GM04504 (cell line): ENCODE measurements at regions not wholly inside any gene's neighbourhood (a gene's known extent, or its start where the extent isn't known, plus 50 kb on each side); places are given as distances from the start of the nearest gene placed in this dataset.

ENCODE experiments used
- DNase-seq: peaks from one replicate; pipeline ENCODE4 v3.0.0-alpha.2; 2012; ENCODE audit warnings: low read depth

DNA sequence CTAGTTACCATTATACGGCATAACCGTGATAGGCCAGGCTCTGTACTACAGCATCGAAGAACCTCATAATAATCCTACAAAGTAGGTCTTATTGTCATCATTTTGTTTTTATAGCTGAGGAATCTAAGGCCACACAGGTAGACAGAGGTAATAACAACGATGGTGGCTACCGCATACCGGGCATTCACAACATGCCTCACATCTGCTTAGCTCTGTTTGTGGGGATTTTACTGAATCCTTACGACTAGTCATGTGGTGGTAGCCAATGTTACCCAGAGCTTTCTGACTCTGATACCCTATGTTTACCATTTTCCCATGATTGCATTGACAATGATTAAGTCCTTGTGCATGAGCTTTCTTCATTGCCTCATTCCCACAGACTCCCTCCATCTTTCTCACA, 269.4 kb downstream of the TCF7L2 start:
- DNase-seq, result no peak

DNA sequence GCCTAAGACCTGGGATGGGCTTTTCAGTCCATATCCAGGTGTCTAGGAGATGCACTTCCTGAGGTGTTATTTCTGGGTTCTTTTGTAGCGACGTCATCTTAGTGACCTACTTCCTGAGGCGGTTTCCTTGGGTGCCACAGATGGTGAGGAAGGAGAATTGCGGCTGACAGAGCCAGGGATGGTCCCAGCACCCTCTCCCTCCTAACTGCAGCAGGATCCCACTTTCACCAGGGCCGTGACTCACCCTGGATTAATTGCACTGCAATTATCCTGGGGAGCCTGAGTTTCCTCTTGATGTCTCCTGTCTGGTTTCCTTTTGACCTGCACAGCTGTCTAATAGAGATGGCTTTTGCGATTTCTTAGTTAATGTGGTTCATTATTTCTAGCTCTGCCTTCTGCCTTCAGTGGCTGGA, 271.7 kb downstream of the TCF7L2 start:
- DNase-seq, result no peak

DNA sequence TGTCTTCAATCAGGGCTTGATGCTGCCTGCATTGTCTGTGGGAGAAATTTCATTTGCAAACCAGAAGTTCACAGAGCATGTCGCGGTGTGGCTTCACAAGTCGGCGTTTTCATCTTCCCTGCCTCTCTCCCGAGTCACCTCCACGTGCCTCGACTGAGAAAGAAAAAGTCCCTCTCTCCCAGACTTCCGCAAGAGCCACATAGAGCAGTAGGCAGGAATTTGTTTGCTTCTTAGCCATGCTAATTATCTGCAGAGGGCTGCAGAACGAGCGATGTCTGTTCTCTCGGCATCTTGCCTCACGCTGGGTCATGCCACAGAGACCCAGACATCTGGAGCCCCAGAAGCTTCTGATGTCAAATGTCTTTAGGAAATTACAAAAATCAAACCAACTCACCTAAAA, 272.2 kb downstream of the TCF7L2 start:
- DNase-seq, result no peak

DNA sequence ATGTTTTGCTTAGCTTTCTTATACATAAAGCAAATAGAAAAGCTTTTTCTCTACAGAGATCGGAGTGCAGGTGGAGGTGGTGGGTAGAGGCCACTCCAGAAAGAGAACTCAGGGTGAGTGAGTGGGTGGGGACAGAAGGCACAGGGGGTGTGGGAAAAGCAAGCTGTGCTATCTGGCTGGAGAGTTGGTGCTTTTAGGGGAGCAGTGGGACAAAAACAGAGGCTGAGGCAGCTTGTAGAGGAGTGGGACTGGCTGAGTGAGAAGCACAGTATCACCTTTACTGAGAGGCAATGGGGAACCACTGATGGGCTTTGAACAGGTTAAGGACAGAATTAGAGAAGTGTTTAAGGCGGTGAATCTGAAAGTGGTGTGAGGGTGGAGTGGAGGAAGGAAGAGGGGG, 275.3 kb downstream of the TCF7L2 start:
- no peak for DNase-seq

DNA sequence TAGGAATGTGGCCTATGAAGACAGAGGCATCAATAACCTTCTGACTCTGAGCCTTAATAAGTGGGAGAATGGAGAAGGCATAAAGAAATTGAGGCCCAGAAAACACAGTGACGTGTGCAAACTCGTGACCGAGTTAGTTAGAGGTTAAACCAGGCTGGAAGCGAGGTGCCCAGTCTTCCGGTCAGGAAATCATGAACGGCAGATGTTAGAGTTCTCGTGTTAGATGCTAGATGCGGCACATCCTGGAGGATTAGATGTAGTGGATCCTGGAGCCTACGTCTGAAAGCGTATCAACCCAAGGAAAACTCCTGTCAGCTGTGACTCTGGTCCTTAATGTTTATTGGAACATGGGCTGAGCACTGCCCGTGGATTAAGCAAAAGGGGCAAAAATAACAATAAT, 275.9 kb downstream of the TCF7L2 start:
- DNase-seq, result no peak

DNA sequence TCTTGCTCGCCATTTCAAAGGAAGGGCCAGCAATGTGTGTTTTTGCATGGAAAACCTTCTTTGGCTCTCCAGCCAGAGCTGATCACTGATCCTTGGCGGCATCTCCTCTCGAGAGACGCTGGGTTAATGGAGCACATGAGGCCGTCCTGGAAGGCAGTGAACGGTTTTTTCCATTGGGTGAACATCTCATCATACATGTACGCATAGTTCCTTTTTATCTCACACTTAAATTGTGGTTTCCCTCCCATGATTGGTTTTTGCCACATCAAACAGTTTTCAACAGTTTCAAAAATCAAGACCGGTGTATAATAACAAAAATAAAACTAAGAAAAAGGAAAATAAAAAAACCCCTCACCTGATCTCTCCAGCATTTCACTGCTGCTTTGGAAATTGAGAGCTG, 276.4 kb downstream of the TCF7L2 start:
- DNase-seq, result no peak

DNA sequence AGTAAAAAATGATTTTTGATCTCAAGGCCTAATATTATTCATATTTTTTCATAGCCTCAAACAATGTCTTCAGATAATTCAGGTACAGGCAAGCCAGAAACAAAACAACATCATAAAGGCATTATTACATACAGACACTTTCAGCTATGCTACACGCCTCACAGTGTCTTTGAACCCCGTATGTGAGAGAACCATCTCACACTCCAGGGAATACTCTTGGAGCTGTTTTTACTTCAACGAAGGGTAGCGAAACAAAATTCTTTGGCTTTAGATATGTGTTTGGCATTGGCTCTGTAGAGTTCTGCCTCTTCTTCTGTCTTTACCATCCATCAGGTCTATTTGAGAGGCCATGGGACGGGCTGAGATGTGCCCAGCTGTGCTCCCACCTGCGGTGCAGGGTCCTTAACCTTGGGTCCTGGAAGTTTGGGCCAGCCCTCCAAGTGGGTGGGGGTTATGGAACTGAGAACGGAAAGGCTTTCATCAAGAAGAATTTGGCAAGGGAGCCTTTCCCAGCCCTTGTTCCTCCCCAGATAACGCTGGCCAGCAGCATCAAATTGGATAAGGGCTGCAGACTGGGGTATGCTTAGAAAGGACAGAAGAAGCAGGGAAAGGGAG, 276.9 kb downstream of the TCF7L2 start:
- DNase-seq, result no peak

DNA sequence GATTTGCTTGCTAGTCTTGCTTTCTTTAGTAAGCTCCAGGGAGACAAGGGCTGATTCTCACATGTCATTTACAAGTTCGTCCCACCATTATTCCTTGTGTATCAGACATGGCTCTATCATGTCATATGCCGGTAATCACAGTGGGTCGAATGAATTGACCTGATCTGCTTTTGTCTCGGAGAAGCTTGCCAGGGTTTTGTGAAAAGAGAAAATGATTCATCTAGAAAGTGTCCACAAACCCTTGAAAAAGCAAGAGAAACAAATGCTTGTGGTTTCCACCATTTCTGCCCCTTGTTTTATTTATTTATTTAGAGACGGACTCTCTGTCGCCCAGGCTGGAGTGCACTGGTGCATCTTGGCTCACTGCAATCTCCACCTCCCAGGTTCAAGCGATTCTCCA, 278.5 kb downstream of the TCF7L2 start:
- peak; percentile 51 for DNase-seq

DNA sequence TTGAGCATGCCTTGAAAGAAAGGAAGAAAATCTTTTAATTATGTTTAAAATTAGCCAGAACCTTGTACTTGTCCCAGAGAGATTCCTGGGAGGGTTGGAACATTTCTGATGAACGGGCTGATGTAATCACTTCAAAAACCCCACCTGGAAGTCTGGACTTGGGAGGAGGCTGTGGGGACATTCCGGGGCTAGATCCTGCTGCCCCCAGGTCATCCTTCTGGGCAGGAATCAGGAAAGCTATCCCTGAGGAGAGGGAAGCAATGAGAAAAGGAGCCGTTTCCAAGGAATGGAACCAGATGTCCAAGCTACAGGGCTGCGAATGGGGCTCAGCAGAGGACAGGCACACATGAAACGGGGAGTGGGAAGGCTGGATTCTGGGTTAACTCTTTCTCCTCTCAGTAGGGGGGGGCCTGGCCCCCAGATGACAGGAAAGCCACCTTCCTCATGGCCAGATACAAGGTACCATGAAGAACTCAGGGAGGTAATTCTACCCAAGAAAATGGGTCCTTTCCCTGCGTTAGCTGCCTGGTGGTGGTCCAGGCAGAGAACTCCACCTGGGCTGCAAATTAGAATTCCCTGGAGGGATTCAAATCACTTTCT, 280.1 kb downstream of the TCF7L2 start:
- no peak for DNase-seq

DNA sequence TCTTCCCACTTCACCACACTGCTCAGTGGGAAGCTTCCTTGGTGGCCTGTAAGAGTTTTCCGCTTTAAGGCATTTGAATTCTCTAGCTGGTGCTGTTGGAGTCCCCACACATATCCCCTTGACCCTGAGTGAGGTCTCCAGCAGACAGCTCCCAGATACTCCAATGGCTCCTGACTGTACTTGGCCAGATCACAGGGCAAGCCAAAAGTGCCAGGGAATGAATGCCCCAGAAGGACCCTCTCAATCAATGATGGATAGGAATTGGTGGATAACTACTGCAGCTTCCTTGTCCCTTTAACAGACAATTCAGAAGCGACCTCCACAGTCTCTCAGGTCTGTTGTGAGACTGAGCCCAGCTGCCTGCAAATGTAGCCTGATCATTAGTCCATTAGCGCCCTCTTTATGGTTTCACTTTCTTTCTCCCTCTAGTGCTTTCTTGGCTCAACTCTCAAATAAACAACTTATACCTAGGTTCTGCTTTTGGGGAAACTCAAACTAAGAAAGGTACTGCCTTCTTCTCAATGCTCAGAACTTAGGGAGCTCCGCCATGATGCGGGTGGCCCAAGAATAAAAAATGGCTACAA, 283.0 kb downstream of the TCF7L2 start:
- no peak for DNase-seq

DNA sequence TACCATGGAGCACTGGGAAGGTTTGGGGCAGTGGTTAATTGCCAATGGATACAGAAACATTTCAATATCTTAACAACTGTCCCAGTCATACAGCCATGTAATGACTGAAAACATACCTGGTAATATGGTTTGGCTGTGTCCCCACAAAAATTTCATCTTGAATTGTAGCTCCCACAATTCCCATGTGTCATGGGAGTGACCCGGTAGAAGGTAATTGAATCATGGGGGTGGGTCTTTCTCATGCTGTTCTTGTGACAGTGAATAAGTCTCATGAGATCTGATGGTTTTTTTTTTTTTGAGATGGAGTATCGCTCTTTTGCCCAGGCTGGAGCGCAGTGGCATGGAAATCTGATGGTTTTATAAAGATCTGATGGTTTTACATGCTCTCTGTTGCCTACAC, 284.4 kb downstream of the TCF7L2 start:
- DNase-seq, result no peak

DNA sequence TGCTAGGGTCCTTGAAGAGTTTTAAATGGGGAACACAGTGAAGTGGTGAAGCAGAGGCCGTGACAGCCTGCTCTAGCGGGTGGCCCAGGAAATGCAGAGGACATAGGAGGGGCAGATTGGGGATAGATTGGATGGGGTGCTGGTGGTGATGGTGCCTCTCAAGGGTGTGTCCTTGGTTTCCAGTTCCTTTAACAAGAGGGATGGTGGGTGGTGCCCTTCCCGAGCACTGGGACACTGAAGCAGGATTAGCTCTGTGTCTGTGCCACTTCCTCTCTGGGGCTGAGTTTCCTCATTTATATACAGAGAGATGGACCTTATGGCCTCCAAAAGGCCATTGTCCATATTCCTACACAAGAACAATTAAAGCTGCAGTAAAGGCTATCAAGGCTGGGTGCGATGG, 285.5 kb downstream of the TCF7L2 start:
- DNase-seq, result no peak

DNA sequence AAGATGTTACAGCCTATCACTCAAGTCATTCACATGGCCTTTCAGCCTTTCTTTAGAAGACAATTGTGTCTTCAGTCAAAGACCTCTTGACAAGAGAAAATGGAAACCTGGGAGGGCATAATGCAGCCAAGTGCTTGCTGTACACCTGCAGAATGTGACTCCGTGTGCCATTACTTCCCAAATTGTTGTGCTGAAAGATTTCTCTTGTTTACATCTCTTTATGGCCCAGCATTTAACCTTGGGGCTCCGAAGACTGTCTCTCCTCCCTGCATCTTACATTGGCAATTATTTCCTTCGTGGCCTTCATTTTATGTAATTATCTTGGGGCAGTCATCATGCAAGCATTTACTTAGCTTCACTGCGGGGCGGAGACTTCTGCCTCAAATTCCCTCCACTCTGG, 287.0 kb downstream of the TCF7L2 start:
- no peak for DNase-seq

DNA sequence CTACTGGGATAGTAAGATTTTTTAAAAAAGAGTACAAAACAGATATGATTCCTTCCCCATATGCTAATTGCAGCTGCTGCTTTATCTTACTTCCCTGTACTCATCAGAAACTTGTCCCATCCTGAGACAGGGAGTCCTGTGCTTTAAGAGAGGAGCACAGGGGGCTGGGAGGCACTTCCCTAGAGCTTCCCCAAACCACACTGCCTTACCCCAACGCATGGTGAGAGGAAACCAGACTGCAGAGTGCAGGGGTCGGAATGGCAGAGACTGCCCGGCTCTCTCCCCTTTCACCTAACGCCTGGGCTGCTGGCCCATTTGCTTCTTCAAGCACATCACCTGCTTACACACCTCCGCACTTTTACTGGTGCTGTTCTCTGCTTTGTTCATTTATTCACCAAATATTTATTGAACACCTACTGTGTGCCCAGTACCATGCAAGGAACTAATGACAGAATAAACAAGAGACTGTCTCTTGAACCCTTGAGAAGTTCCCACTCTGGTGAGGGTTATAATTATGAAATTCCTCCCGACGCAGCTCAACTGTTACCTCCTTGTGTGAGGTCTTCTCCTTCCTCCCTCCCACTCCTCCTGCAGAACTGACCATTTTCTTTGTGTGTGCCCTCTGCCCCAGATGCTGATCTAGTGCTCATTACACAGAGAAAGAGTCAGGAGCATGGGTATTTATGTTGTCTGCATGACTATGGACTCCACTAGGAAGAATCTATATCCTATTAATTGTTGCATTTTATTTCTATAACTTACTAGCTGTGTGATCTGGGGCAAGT, 289.7 kb downstream of the TCF7L2 start:
- no peak for DNase-seq

DNA sequence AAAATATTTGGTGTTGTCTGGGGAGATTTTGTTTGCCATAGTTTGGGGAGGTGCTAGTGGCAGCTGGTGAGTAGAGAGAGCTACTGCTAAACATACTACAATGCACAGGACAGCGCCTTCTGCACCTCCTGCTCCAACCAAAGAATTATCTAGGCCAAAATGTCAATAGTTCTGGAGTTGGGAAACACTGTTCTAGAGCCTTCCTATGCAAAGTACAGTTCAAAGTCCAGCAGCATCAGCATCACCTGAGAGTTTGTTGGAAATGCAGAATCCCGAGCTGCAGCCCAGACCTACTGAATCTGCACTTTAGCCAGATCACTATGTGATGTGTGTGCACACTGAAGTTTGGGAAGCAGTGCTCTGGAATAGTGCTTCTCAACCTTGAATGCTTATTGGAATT, 290.7 kb downstream of the TCF7L2 start:
- no peak for DNase-seq

DNA sequence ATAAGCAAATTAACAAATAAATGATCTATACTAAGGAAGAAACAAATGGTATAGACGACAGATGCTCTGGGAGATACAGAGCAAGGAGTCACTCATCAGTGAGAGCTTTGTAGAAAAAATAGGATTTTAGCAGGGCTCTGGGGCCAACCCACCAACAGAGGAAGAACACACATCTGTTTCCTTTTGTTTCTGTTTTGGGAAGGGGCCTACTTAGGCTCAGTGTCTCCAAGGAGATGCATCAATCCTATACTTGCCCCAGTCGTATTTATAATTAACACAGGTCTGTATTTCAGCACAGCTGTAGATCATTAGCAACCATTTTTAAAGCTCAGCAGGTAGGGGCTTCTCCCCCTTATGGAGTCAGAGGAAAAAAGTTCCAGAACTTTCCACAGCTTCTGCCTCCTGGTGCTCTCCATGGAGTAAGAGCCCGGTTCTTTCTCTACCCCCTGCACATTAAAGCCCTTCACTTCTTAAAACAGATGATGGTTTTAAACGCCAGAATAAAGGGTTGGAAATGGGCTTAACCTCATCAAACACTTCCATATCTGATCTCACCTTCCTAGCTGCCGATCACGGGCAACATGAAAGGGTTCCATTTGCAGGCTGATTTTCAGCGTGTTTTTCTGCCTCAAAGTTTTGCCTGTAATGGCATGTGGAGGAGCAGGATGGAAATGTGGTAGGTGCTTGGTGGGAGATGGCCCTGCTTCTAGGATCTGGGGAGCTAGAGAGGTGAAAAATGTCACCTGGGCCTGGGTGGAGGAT, 291.7 kb downstream of the TCF7L2 start:
- no peak for DNase-seq

DNA sequence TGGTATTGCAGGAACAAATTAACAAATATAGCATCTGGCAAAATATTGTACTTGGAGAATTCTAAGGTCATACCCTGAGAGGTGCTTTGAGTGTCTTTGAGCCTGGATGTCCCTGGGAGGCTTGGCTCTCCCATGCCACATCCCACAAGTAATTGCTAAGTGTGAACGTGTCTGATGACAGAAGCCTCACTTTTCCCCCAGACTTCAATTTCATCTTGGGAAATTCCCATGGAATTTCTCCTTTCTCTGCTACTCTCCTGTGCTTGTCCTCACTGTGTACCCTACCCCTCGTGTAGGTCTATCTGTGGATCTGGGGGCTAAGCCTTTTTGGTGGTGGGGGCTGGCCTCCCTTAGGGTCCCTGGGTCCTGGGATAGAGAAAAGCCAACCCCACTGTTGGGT, 293.3 kb downstream of the TCF7L2 start:
- DNase-seq, result no peak

DNA sequence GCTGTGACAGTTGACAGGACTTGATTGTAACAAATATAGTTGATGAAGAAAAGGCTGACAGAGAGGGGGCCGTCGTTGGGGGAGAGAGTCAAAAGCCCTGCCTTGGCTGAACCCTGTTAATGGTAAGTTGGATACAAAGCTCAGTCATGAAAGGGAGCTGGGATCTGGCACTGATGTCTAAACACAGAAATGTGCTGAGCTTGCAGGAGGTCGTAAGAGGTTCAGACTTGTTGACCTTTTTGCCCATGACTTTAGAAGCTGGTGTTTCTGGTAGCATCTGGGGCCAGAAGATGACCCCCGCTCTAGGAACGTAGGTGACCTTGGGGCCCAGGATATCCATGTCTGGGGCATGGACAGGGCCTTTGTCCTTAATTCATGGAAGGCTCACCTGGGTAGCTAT, 294.7 kb downstream of the TCF7L2 start:
- DNase-seq, result no peak

DNA sequence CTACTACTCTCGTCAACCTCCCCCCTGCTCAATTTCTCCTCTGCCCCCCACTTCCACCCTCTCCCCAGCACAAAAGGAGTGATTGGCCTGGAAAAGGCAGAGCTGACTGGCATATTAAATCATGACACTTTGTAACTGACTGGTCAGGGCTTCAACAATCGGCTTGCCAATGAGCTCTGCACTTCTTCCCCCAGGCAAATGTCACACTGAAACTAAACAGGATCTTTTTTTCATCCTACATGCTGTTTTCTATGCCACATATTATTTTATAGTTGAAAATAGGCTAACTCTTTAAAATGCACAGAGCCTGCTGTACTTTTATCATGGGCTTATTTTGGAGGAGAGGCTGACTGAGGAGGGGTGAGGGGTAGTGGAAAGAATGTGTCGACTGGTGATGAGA, 295.2 kb downstream of the TCF7L2 start:
- DNase-seq, result no peak

DNA sequence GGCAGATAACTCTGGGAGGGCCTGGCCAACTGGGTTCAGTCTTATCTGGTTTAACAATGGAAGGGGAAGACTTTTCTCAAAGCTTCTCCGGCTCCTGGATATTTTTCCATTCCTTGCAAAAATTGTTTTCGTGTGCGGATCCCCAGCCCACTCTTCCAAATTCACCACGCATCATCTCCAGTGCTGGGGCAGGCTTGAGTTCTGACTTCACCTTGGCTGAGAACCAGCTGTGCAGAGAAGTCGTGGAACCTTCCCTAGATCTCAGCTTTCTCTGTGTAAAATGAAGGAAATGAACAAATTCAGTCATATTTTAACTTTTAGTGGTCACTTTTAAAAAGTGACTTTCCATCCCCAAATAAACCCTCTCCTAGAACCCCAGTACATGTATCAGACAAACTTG, 297.0 kb downstream of the TCF7L2 start:
- DNase-seq, result no peak

DNA sequence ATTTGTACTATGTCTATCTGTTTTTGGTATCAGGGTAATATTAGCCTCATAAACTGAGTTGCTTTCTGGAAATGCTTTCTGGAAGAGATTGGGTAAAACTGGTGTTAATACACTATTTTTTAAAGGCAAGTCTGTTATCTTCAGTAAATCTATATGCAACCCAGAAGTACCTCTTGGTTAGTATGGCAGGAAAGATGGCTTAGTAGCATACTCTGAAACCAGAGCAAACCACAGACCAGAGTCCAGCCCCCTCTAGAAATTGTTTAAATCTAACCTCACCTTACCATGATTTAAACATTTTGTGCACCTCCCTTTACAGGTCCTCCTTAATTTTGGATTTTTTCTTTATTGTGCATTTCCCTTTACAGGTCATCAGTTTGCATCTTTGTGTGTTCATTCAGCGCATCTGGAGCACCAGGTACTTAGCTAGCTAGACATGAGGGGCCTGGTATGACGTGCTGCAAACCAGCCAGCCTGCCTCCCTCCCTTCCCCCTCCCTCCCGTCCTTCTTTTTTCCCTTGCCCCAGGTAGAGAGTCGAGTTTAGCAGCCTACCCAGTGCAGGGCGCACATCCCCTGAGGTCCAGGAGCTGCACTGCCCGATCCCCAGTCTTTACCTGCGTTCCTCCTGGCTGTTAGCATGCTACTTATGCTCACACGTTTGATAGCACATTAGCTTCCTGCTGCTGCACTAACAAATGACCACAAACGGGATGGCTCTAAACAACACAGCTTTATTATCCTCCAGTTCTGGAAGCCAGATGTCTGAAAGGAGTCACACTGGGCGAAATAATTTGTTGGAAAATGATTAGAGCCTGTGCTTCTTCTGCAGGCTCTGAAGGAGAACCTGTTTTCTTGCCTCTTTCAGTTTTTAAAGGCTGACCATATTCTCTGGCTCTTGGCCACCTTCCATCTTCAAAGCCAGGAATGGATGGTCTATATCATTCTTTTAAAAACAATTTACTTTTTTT, 299.9 kb upstream of the HABP2 start:
- DNase-seq, result peak; percentile 34
